Activated naive CD8-positive, alpha-beta T cell treated with anti-CD3 and anti-CD28 coated beads, Interleukin-2, amount 50 U/mL, for 24 hours (primary cell): ENCODE measurements at regions not wholly inside any gene's neighbourhood (a gene's known extent, or its start where the extent isn't known, plus 50 kb on each side); places are given as distances from the start of the nearest gene placed in this dataset.

ENCODE experiments used
- ATAC-seq: fragments of 150-1000 bp; cut with Tn5 transposase; one replicate; pipeline ENCODE4 v1.10.0; 2021
- DNase-seq: peaks from one replicate; pipeline ENCODE4 v3.0.0; 2021
- H3K27ac Mint-ChIP-seq: one replicate; pipeline ENCODE4 v1.8.0; 2021; ENCODE audit warnings: mild to moderate bottlenecking, mixed read lengths
- H3K27me3 Mint-ChIP-seq: one replicate; pipeline ENCODE4 v1.8.0; 2021; ENCODE audit warnings: mixed read lengths
- H3K36me3 Mint-ChIP-seq: one replicate; pipeline ENCODE4 v1.8.0; 2021; ENCODE audit warnings: low read depth, mixed read lengths
- H3K4me1 Mint-ChIP-seq: one replicate; pipeline ENCODE4 v1.8.0; 2021; ENCODE audit warnings: mixed read lengths
- H3K4me3 Mint-ChIP-seq: one replicate; pipeline ENCODE4 v1.8.0; 2021; ENCODE audit warnings: mild to moderate bottlenecking, moderate library complexity, mixed read lengths
- H3K9me3 Mint-ChIP-seq: one replicate; pipeline ENCODE4 v1.8.0; 2021; ENCODE audit warnings: mixed read lengths

DNA sequence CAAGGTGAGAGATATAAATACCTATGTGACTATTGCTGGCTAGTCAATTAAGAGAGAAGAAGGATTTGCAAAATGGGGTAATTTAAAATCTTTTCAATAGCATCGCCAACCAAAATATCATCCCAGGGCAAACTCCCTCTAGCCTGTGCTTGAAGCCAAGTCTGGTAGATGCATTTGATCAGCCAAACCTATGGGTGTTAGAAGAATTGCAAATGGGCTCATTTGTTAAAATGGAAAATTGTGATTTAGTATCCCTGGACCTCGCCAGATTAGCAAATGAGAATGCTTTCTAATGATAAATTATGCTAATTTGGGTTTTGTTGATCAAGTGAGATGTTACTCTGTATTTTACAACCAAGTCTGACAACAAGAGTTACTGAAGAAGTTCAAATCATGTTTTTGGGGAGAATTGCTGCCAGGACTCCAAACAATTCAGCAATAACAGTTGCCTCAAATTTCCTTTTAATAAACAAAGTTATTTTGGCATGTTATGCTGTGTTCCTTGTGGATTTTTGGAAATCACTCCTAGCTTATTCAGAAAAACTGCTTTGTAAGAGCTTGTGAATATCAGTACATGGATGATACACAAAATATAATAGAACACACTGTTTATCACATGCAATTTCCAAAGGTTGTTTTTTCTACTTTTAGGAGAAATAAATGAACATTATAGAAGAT, 272.5 kb upstream of the PARD3B start:
- Mint-ChIP-seq H3K27ac (no peak overlapping the region), H3K4me1 (no peaks in the 10 kb centered on the region), H3K4me3 (no peak overlapping the region), H3K27me3 (peaks cover 4% of the 10 kb centered on the region), H3K9me3 (peaks cover 5% of the 10 kb centered on the region), H3K36me3 (no peaks in the 10 kb centered on the region)
- ATAC-seq (no peak), DNase-seq (no peak)

DNA sequence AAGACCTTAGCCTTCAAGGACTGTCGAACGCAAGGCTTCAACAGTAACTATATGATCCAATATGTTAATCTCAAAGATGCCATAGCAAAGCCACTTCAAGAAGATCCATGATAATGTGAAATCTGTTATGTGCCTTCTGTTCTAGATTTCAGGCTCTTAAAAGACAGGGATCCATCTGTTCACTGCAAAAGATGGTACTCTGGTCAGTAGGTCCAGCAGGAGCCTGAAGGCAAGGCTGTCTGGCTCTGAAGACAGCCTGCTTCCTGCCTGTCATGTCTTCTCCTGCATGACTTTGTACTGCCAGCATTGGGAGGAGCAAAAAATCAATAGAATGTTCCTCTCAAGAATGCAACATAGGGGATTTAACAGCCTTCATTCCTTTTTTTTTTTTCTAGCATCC, 270.8 kb upstream of the PARD3B start:
- Mint-ChIP-seq H3K4me1 (no peaks in the 10 kb centered on the region), H3K27ac (no peak overlapping the region), H3K9me3 (peaks cover 5% of the 10 kb centered on the region), H3K36me3 (no peaks in the 10 kb centered on the region), H3K27me3 (peaks cover 4% of the 10 kb centered on the region), H3K4me3 (no peak overlapping the region)
- DNase-seq: no peak
- no peak for ATAC-seq

DNA sequence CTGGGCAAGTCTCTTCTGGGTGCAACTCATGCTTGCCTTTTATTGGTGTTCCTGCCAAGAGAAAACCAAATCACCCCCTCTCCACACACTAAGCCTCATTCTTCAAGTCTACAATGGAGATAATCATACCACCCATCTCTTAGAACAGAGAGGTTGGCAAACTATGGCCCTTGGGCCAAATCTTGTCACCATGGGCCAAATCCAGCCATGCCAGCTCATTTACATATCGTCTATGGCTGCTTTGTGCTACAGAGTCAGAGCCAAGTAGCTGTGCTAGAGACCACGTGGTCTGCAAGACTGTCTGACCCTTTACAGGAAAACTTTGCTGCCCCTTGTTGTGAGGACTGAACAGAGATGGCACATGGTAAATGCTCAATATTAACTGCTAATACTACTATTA, 270.3 kb upstream of the PARD3B start:
- Mint-ChIP-seq H3K27ac (no peak overlapping the region), H3K4me1 (no peaks in the 10 kb centered on the region), H3K36me3 (no peaks in the 10 kb centered on the region), H3K4me3 (no peak overlapping the region), H3K9me3 (peaks cover 5% of the 10 kb centered on the region), H3K27me3 (peaks cover 7% of the 10 kb centered on the region)
- ATAC-seq: no peak
- DNase-seq: no peak

DNA sequence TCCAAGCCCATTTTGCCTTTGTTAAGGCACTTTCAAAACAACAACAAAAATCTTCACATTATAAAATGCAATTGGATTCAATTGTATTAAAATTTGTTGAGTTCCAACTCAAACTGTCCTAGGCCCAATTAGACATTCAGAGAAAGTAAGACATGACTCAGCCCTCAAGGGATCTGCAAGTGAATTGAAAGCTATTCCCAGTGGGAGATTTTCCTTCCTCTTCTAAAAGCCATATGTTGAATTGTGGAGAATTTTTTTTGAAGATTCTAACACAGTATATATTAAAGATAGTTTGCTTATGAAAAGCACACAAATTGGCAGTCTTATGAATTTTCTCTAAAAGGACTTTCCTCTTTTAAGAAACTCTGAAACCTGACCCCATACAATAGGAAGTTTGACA, 268.0 kb upstream of the PARD3B start:
- no peaks in the 10 kb centered on the region for H3K4me1 Mint-ChIP-seq

DNA sequence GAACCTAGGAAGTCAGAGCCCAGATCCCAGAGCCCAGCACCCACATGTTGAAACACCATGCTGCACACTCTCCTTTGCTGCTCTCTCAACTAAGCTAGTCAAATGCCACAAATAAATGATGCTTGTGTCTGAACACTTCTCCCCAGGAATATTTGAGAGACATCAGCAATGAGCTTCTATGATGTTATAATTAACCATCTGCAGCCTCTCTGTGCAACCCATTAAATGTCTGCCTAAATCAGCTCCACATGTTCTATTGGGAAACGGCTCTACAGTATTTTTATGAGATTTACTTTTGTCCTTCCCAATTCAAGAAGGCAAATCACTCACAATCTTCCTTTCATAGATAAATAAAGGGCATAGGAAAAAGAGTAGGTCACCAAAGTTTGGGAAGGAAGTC, 266.8 kb upstream of the PARD3B start:
- H3K9me3 Mint-ChIP-seq: no peaks in the 10 kb centered on the region
- no peak overlapping the region for H3K4me3 Mint-ChIP-seq
- DNase-seq: no peak
- H3K4me1 Mint-ChIP-seq: no peaks in the 10 kb centered on the region
- ATAC-seq: no peak
- H3K36me3 Mint-ChIP-seq: no peaks in the 10 kb centered on the region
- H3K27ac Mint-ChIP-seq: no peak overlapping the region
- peaks cover 9% of the 10 kb centered on the region for H3K27me3 Mint-ChIP-seq

More for the DNA sequence above, 268.0 kb upstream of the PARD3B start:
- Mint-ChIP-seq H3K27ac (no peak overlapping the region), H3K9me3 (no peaks in the 10 kb centered on the region), H3K36me3 (no peaks in the 10 kb centered on the region), H3K4me3 (no peak overlapping the region), H3K27me3 (peaks cover 9% of the 10 kb centered on the region)
- DNase-seq (no peak), ATAC-seq (no peak)

DNA sequence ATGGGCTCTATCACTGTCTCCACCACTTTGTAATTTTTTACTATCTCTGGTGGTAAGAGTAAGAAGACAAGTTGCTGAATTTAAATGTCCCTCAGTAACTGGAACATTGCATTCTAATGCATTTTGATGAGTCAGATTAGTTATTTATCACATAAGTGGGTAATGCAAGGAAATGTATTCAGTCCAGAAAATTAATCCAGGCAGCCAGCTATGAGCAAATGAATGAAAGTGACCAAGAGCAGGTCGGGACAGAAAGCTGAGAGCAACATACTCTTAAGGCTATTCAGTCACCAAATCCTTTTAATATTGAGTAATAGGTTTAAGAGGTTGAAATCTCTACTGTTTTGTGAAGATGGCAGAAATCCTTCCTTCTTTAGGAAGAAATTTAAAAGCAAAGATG, 265.5 kb upstream of the PARD3B start:
- ATAC-seq: no peak
- Mint-ChIP-seq H3K27me3 (peaks cover 8% of the 10 kb centered on the region), H3K4me1 (no peaks in the 10 kb centered on the region), H3K36me3 (no peaks in the 10 kb centered on the region), H3K4me3 (no peak overlapping the region), H3K9me3 (no peaks in the 10 kb centered on the region), H3K27ac (no peak overlapping the region)
- no peak for DNase-seq

DNA sequence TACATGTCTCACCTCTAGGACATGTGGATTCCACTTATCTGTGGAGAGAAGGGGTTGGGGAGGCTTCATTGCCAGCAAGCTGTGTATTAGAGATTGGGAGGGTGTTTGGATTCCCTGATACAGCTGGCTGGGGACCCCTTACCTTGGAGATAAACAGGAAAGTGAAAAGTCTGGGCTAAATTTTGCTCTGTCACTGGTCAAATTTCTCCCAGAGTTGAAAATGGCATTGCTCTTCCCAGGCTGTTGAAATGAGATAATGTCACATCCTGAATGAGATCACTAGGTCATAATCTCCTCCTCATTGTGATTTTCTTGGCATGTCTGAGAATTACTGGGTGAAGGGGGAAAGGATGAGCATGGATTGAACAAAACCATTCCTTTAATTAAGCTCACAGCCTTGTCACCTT, 265.0 kb upstream of the PARD3B start:
- Mint-ChIP-seq H3K36me3 (no peaks in the 10 kb centered on the region), H3K27ac (no peak overlapping the region), H3K4me3 (no peak overlapping the region), H3K4me1 (no peaks in the 10 kb centered on the region), H3K9me3 (no peaks in the 10 kb centered on the region), H3K27me3 (peaks cover 8% of the 10 kb centered on the region)
- no peak for DNase-seq
- no peak for ATAC-seq

DNA sequence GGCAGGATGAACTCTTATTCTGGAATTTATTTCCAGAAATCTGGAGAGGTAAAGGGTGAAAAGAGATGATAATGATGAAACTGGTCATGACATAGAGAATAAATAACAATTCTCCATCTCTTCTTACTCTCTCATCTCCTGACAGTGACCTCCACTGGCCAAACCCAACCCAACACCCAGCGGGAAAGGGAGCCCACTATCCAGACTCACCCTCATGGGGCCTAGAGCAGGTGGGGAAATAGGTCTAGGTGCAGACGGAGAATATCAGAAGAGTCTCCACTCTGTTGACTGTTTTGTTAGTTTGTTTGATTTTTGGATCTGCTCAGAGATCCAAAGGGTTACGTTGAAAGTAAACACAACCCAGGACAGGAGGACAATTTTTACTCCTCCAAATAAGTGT, 263.2 kb upstream of the PARD3B start:
- no peak overlapping the region for H3K4me3 Mint-ChIP-seq
- no peak overlapping the region for H3K27ac Mint-ChIP-seq
- DNase-seq: no peak
- H3K9me3 Mint-ChIP-seq: no peaks in the 10 kb centered on the region
- H3K27me3 Mint-ChIP-seq: peaks cover 5% of the 10 kb centered on the region
- H3K4me1 Mint-ChIP-seq: no peaks in the 10 kb centered on the region
- no peak for ATAC-seq
- no peaks in the 10 kb centered on the region for H3K36me3 Mint-ChIP-seq

DNA sequence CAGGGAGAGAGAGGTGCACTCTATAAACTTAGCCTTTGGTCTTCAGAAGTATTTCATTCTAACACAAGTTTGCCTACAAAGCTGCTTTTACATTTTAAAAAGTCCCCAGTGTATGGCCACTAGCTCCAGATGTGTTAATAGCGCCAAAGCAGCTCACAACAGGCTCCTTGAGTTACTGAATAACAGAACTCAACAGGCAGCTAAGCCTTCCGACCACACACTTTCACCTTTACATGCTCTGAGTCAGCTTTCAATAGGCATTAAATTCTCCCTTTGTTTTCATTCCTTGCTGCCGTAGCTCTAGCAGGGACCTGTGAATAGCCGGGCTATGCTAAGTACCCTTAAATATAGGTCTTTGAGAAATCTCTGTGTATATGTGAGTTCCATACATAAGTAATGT, 262.8 kb upstream of the PARD3B start:
- no peak for ATAC-seq
- H3K27me3 Mint-ChIP-seq: peaks cover 5% of the 10 kb centered on the region
- no peaks in the 10 kb centered on the region for H3K4me1 Mint-ChIP-seq
- H3K27ac Mint-ChIP-seq: no peak overlapping the region
- no peaks in the 10 kb centered on the region for H3K36me3 Mint-ChIP-seq
- H3K9me3 Mint-ChIP-seq: no peaks in the 10 kb centered on the region
- H3K4me3 Mint-ChIP-seq: no peak overlapping the region
- DNase-seq: no peak

DNA sequence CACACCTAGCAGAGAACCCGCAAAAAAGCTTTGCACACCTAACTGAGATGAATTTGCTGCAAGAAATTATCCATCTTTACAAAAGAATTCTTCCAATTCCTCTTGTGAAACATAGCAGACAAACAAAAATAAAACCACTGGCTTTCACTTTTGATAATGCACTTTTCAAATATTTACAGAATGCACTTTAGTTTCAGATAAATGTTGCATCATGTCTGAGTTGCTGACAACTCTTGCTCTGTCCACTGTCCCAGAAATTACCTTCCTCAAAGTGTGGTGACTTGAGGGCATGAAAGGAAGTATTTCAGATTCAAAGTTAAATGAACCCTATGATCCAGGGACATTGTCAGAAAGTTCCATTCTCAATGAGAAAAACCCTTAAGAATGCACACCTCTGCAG, 256.2 kb upstream of the PARD3B start:
- Mint-ChIP-seq H3K4me3 (no peak overlapping the region), H3K27me3 (peaks cover 10% of the 10 kb centered on the region), H3K36me3 (no peaks in the 10 kb centered on the region), H3K4me1 (no peaks in the 10 kb centered on the region), H3K9me3 (no peaks in the 10 kb centered on the region), H3K27ac (no peak overlapping the region)
- no peak for ATAC-seq
- no peak for DNase-seq

DNA sequence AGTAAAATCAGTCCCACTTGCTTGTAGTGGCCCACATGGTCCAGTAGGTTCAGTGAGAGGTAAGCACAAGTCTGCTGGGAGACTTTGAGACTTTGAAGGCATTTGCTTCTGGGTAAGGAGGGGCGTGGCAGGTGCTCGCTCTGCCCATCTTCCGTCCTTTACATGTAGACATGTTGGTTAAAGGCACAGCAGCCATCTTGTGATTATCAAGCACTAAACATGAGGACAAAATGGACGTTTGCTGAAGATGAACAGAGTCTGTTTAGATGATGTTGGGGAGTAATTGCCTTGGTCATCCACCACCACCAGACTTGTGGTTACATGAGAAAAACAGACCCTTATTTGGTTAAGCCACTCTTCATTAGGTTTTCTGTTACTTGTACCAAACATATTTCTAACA, 252.8 kb upstream of the PARD3B start:
- DNase-seq (no peak), ATAC-seq (no peak)
- Mint-ChIP-seq H3K4me3 (no peak overlapping the region), H3K36me3 (no peaks in the 10 kb centered on the region), H3K9me3 (no peaks in the 10 kb centered on the region), H3K4me1 (no peaks in the 10 kb centered on the region), H3K27me3 (peaks cover 14% of the 10 kb centered on the region), H3K27ac (no peak overlapping the region)

DNA sequence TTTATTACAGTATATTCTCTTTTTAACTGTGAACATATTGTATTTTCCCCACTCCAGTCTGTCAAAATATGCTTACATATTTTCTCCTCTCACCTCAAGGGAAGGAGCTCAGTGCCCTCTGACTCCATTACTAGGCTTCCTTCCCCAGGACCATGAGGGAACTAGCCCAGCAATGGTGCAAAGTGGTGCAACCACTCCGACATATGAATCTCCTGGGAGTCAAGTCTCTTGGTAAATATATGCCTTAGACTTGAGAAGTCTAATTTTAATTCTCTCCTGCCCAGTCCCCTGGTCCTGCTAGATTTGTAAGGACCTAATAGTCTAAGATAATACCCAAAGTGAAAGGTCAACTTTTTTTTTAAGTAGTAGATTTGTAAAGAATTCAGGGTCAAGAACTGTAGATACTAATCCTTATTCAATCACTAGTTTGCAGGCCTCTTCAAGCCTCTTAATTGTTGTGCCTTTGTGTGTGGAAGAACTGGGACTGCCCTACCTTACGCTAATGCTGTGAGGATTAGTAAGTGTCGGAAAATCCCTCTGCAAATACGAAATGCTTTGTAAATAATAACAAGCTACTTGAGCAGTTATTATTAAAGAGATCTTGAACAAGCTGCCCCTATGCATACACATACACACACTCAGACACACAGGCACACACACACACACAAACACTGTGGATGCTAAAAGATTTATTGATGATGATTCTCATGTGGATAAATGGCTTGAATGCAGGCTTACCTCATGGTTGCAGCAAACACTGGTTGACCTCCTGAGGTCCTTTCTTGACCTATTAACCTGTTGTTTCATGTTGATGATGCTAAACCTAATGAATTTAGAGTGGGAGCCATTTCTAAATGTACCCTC, 251.2 kb upstream of the PARD3B start:
- DNase-seq (no peak), ATAC-seq (no peak)
- Mint-ChIP-seq H3K4me1 (no peaks in the 10 kb centered on the region), H3K27me3 (peaks cover 13% of the 10 kb centered on the region), H3K36me3 (no peaks in the 10 kb centered on the region), H3K27ac (no peak overlapping the region), H3K9me3 (no peaks in the 10 kb centered on the region), H3K4me3 (no peak overlapping the region)

DNA sequence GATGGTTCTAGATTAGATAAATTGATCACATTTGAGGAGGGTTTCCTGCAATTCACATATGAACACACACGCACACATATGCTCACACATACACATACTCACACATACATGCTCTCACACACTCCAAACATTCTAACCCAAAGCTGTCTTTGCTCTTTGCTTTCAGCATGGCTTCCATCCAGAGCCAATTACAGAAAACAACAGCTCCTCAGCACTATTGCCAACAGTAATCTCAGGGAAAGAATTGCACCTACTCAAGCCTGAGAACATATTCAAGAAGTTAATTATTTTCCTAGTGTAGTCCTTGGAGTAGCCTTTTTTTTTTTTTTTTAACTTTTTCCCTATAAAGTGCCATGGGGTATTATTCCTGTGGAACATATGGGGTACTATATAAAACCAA, 246.9 kb upstream of the PARD3B start:
- Mint-ChIP-seq H3K36me3 (no peaks in the 10 kb centered on the region), H3K27ac (no peak overlapping the region), H3K27me3 (peaks cover 7% of the 10 kb centered on the region), H3K4me1 (no peaks in the 10 kb centered on the region), H3K4me3 (no peak overlapping the region), H3K9me3 (no peaks in the 10 kb centered on the region)
- ATAC-seq (no peak), DNase-seq (no peak)

DNA sequence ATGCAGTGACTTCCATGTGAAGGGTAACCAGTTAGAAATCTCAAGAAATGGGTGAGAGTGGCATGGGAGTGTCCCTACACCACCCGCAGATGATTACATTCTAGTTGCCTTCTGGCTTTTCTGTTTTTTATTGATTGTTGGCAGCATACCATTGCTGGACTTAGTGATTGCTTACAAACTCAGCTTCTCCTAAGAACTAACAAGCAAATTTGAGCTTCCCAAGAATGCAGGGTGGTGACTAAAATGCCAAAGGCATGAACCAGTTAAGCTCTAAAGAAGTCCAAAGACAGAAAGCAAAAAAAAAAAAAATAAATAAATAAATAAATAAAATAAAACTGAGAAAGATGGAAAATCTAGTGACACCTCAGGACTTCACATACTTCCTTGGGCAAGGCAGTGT, 245.5 kb upstream of the PARD3B start:
- Mint-ChIP-seq H3K27me3 (peaks cover 7% of the 10 kb centered on the region), H3K36me3 (no peaks in the 10 kb centered on the region), H3K27ac (no peak overlapping the region), H3K4me3 (no peak overlapping the region), H3K9me3 (no peaks in the 10 kb centered on the region), H3K4me1 (no peaks in the 10 kb centered on the region)
- DNase-seq (no peak), ATAC-seq (no peak)

DNA sequence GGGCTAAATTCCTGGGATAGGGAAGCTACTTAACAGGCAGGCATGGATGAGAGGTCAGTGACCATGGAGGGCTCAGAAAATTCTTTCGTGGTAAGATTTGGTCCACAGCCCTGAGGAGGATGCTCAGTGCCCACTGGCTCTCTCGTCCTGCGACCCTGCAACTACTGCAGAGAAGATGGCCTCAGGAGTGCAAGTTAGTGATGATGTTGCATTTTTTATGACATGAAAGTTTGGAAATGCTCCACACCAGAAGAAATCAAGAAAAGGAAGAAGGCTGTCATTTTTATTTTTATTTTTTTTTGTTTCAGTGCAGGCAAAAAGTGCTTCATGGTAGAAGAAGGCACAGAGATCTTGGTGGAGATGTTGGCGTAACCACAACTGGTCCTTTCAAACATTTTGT, 238.6 kb upstream of the PARD3B start:
- ATAC-seq (no peak), DNase-seq (no peak)
- no peaks in the 10 kb centered on the region for H3K9me3 Mint-ChIP-seq
- peaks cover 7% of the 10 kb centered on the region for H3K27me3 Mint-ChIP-seq
- H3K4me3 Mint-ChIP-seq: no peak overlapping the region
- H3K36me3 Mint-ChIP-seq: no peaks in the 10 kb centered on the region
- no peaks in the 10 kb centered on the region for H3K4me1 Mint-ChIP-seq
- no peak overlapping the region for H3K27ac Mint-ChIP-seq
